RWPE2 (cell line): ENCODE measurements at regions not wholly inside any gene's neighbourhood (a gene's known extent, or its start where the extent isn't known, plus 50 kb on each side); places are given as distances from the start of the nearest gene placed in this dataset.
"Not testable (repeated sequence)": the region's sequence is repeated elsewhere in the genome, so short reads cannot be mapped to it uniquely, and the experiment has no call there.

ENCODE experiments used
- ATAC-seq: fragments of 200-7000 bp; cut with Tn5 transposase; 3 replicates; pipeline ENCODE4 v1.9.1; 2021; ENCODE audit warnings: low read depth
- DNase-seq: peaks from one replicate; pipeline ENCODE4 v3.0.0-alpha.2; 2020; ENCODE audit warnings: low spot score
- H3K27ac ChIP-seq: fragments of 450-650 bp; 2 replicates; pipeline ENCODE4 v1.5.1; 2017; ENCODE audit warnings: mild to moderate bottlenecking; ENCODE audit not compliant: poor library complexity, severe bottlenecking
- H3K27me3 ChIP-seq: fragments of 250-450 bp; sonication (Bioruptor Pico); 2 replicates; pipeline ENCODE4 v1.5.1; 2021; ENCODE audit warnings: mild to moderate bottlenecking, moderate library complexity; ENCODE audit not compliant: insufficient read depth, poor library complexity, severe bottlenecking
- H3K36me3 ChIP-seq: fragments of 250-450 bp; sonication (Bioruptor Pico); 2 replicates; pipeline ENCODE4 v1.5.1; 2020; ENCODE audit warnings: low read depth, mild to moderate bottlenecking, moderate library complexity
- H3K4me1 ChIP-seq: fragments of 250-450 bp; sonication (Bioruptor Pico); 2 replicates; pipeline ENCODE4 v1.5.1; 2021; ENCODE audit warnings: mild to moderate bottlenecking, moderate library complexity; ENCODE audit not compliant: insufficient read depth, poor library complexity, severe bottlenecking
- H3K4me3 ChIP-seq: fragments of 250-450 bp; sonication (Bioruptor Pico); 2 replicates; pipeline ENCODE4 v1.5.1; 2021; ENCODE audit warnings: mild to moderate bottlenecking, moderate library complexity; ENCODE audit not compliant: severe bottlenecking
- H3K9me3 ChIP-seq: fragments of 250-450 bp; sonication (Bioruptor Pico); 2 replicates; pipeline ENCODE4 v1.5.1; 2021; ENCODE audit warnings: mild to moderate bottlenecking, moderate library complexity; ENCODE audit not compliant: severe bottlenecking
- TF ChIP-seq, protein P1 (sequence below): fragments of 450-650 bp; IDR thresholded peaks from one replicate; pipeline ENCODE4 v1.5.1; 2017; ENCODE audit warnings: mild to moderate bottlenecking, moderate library complexity; ENCODE audit not compliant: poor library complexity, severe bottlenecking

GRCh38 chr12:131422744-131423143 is 288.1 kb upstream of the SFSWAP start:
- DNase-seq (no peak), ATAC-seq (no peak)
- TF ChIP-seq, protein P1, sequence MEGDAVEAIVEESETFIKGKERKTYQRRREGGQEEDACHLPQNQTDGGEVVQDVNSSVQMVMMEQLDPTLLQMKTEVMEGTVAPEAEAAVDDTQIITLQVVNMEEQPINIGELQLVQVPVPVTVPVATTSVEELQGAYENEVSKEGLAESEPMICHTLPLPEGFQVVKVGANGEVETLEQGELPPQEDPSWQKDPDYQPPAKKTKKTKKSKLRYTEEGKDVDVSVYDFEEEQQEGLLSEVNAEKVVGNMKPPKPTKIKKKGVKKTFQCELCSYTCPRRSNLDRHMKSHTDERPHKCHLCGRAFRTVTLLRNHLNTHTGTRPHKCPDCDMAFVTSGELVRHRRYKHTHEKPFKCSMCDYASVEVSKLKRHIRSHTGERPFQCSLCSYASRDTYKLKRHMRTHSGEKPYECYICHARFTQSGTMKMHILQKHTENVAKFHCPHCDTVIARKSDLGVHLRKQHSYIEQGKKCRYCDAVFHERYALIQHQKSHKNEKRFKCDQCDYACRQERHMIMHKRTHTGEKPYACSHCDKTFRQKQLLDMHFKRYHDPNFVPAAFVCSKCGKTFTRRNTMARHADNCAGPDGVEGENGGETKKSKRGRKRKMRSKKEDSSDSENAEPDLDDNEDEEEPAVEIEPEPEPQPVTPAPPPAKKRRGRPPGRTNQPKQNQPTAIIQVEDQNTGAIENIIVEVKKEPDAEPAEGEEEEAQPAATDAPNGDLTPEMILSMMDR = no peak
- Histone ChIP-seq H3K4me3 (no peak overlapping the region), H3K27ac (no peak overlapping the region), H3K27me3 (peaks cover 4% of the 10 kb centered on the region), H3K9me3 (no peaks in the 10 kb centered on the region), H3K36me3 (no peaks in the 10 kb centered on the region), H3K4me1 (no peaks in the 10 kb centered on the region)

GRCh38 chr12:131424270-131424669 is 286.6 kb upstream of the SFSWAP start:
- Histone ChIP-seq H3K27me3 (peaks cover 10% of the 10 kb centered on the region), H3K9me3 (no peaks in the 10 kb centered on the region)
- TF ChIP-seq, protein P1 = no peak

DNA sequence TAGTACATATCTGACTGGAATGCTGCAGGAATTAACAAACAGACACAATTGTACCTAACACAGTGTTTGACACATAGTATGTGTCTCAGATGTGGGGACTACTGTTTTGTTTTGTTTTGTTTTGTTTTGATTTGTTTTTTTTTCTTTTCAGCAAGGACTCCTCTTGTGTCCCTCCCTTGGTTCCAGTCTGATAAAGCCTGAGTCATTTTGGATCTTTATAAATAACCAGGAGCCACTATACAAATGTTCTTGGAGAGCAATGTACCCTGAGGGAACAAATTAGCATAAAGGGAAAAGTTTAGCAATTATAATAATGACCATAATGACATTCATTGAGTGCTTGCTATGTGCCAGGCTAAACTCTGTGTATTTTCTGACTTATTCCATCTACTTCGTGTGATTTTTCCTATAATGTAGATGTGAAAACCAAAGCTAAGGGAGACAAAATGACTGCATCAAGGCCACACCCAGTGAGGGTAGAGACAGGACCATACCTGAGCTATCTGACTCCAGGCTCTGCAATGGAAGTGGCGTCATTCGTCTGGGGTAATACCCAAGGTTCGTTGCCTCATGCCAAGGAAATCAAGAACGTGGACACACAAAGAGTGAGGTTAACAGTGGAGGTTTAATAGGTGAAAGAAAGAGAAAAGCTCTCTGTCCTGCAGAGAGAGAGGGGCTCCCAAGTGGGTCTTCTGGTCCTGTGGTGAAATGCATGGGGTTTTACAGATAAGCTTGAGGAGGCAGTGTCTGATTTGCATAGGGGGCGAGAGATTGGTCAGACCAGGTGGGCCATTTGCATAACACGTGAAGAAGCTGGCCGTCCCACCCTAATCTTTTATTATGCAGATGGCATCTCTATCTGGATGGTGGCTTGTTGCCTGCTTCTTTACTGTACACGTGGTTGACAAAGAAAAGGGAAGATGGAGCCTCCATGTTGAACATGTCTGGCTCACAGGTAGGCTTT is 285.5 kb upstream of the SFSWAP start:
- H3K27ac ChIP-seq = no peak overlapping the region
- ATAC-seq (no peak), DNase-seq (no peak)
- no peaks in the 10 kb centered on the region for H3K9me3 ChIP-seq
- TF ChIP-seq, protein P1 = no peak
- H3K36me3 ChIP-seq = no peaks in the 10 kb centered on the region
- H3K4me1 ChIP-seq = no peaks in the 10 kb centered on the region
- no peak overlapping the region for H3K4me3 ChIP-seq
- H3K27me3 ChIP-seq = peaks cover 10% of the 10 kb centered on the region

More at GRCh38 chr12:131424270-131424669, 286.6 kb upstream of the SFSWAP start:
- no peak for DNase-seq
- Histone ChIP-seq H3K36me3 (no peaks in the 10 kb centered on the region), H3K27ac (no peak overlapping the region), H3K4me1 (no peaks in the 10 kb centered on the region), H3K4me3 (no peak overlapping the region)
- no peak for ATAC-seq

DNA sequence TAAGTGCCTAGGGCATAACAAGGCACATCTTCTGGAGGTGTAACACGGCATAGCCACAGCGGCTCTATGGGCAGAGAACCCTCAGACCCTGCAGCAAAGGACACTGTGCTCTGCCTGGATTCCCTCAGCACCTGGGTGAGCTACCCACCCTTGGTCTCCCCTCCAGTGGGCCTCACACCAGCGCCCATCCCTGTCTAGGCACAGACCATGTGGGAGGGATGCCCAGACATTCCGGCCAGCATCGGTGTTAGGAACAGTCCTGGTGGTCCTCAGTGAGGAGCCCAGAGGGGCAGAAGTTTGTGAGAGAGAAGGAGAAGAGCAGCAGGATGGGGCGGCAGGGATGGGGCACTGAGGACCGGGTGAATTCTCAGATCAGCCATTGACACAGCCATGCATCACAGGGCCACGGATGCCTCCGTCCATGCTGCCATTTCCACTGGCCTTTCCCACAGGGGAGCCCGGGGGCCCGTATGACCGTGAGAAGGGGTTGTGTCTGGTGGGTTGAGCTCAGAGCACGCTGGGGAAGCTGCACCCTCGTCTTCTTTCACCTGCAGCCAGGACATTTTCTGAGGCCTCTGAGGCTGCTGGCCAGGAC is 282.7 kb upstream of the SFSWAP start:
- no peaks in the 10 kb centered on the region for H3K4me1 ChIP-seq
- no peak for ATAC-seq
- peaks cover 20% of the 10 kb centered on the region for H3K27me3 ChIP-seq
- no peak overlapping the region for H3K4me3 ChIP-seq
- peak; percentile 35 for DNase-seq
- TF ChIP-seq, protein P1 = no peak
- H3K36me3 ChIP-seq = no peaks in the 10 kb centered on the region
- H3K27ac ChIP-seq = no peak overlapping the region
- no peaks in the 10 kb centered on the region for H3K9me3 ChIP-seq

DNA sequence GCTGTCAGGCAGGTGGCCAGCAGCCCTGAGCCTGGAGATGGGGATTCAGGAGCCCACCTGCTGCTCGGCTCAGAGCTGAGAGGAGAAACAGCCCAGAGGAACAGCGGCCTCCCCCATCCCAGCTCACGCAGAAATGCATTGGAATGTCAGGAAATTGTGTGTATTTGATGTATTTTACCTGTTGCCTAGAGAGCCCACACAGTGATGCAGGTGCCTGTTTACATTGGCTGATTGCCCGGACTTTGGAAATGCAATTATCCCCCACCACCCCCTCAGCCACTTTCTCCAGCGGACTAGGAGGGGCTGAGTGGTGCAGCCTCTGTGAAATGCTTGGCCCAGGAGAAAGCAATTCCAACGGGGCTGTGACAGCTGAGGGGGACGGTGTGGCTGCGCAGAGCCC is 281.7 kb upstream of the SFSWAP start:
- peaks cover 21% of the 10 kb centered on the region for H3K27me3 ChIP-seq
- not testable (repeated sequence) for DNase-seq, H3K36me3 ChIP-seq, H3K9me3 ChIP-seq, H3K4me3 ChIP-seq, H3K27ac ChIP-seq, H3K4me1 ChIP-seq
- peak; percentile 86 for ATAC-seq

DNA sequence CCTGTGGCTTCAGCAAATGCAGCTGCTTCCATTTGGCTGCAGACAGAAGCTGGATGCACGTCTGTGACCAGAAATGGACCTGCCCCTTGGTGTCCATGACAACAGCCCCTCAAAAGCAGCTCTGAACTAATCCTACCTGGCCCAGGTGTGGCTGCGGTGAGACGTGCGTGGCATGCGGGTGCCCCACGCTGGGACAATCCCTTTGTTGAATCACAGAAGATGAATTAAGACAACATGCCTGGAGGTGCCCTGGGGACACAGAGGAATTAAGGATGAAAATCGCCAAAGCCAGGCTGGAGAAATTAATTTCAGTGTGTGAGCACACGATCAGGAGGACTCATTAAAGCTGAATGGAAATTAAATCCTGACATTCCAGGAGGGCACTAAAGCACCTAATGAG is 281.2 kb upstream of the SFSWAP start:
- H3K4me1 ChIP-seq, H3K27ac ChIP-seq, H3K9me3 ChIP-seq, H3K4me3 ChIP-seq, ATAC-seq, DNase-seq, H3K36me3 ChIP-seq: not testable (repeated sequence)
- H3K27me3 ChIP-seq = peaks cover 26% of the 10 kb centered on the region
